ENCODE measurements at regions not wholly inside any gene's neighbourhood (a gene's known extent, or its start where the extent isn't known, plus 50 kb on each side); places are given as distances from the start of the nearest gene placed in this dataset.

DNA sequence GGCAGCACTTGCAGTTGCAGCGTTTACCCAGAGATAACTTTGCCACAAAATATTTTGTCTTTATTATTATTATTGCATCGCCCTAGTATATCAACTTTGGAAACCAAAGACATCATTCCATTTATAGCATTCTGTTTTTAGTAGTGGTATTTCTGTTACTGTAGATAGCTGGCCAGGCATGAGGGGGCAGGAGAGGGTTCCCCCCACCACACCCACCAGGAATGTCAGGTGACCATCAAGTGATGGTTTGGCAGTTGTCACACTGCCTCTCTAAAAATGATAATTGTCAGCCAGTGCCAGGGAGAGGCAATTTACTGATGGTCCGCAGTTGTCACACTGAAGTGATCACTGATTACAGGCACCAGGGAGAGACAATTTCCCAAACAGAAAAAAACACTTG lies 135.6 kb downstream of the TSEN15 start:
- H3K36me3 Mint-ChIP-seq (ENCODE audit: low read depth), result no peaks in the 10 kb centered on the region
- no peak for ATAC-seq
- no peak overlapping the region for H3K27ac Mint-ChIP-seq
- no peaks in the 10 kb centered on the region for H3K4me1 Mint-ChIP-seq (ENCODE audit: low read depth)
- no peak overlapping the region for H3K4me3 Mint-ChIP-seq
- H3K9me3 Mint-ChIP-seq, result peaks cover 1% of the 10 kb centered on the region
- DNase-seq, result no peak
- peaks cover 16% of the 10 kb centered on the region for H3K27me3 Mint-ChIP-seq
- ChIA-PET CTCF (no interaction called here), POLR2A (no interaction called here)
- intact Hi-C loops (cut with micrococcal nuclease), result no loop called here
- TF ChIP-seq, protein P1, sequence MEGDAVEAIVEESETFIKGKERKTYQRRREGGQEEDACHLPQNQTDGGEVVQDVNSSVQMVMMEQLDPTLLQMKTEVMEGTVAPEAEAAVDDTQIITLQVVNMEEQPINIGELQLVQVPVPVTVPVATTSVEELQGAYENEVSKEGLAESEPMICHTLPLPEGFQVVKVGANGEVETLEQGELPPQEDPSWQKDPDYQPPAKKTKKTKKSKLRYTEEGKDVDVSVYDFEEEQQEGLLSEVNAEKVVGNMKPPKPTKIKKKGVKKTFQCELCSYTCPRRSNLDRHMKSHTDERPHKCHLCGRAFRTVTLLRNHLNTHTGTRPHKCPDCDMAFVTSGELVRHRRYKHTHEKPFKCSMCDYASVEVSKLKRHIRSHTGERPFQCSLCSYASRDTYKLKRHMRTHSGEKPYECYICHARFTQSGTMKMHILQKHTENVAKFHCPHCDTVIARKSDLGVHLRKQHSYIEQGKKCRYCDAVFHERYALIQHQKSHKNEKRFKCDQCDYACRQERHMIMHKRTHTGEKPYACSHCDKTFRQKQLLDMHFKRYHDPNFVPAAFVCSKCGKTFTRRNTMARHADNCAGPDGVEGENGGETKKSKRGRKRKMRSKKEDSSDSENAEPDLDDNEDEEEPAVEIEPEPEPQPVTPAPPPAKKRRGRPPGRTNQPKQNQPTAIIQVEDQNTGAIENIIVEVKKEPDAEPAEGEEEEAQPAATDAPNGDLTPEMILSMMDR (IDR thresholded peaks at IDR 0.05), result no peak

DNA sequence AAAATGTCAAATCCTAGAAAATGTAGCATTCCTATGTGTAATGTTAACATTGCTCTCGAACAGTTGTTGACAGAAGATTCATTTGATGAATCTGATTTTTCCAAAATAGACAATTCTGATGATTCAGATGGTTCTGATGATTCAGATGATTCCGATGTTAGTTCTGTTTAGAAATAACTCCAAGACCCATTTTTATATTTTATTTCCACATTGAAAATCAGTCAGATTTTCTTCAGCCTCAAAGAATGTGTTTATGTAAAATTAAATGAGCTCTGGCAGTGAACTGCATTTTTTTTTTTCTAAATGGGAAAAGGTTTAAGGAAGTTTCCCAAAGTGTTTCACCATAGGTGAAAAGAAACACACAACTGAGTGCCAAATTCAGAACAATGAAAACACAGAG lies 136.5 kb downstream of the TSEN15 start:
- H3K27ac Mint-ChIP-seq, result no peak overlapping the region

DNA sequence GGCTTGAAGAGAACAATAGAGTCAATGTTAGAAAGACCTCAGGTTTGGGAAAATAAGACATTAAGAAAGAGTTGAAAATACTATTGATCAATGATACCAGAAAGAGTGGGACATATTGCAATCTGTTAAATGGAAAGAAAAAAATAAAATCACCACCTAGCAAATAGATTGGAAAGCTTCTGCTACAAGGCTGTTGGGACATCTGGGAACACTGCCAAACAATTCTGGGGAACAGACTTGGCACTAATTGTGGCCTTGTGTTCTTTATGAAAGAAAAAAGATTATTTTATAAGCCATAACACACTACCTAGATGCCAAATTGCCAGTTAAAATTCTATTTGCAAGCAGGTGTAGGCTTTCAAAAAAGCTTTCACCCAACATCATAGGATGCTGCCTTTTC lies 137.8 kb downstream of the TSEN15 start:
- Mint-ChIP-seq H3K9me3 (peaks cover 1% of the 10 kb centered on the region), H3K4me3 (no peak overlapping the region), H3K36me3 (ENCODE audit: low read depth) (no peaks in the 10 kb centered on the region), H3K27me3 (peaks cover 16% of the 10 kb centered on the region), H3K27ac (no peak overlapping the region), H3K4me1 (ENCODE audit: low read depth) (no peaks in the 10 kb centered on the region)
- DNase-seq (no peak), ATAC-seq (no peak)
- ChIA-PET POLR2A (no interaction called here), CTCF (no interaction called here)
- intact Hi-C loops (cut with micrococcal nuclease), result no loop called here
- TF ChIP-seq, protein P1 (IDR thresholded peaks at IDR 0.05), result no peak

More for the DNA sequence above, 136.5 kb downstream of the TSEN15 start:
- H3K27me3 Mint-ChIP-seq, result peaks cover 16% of the 10 kb centered on the region
- no peak overlapping the region for H3K4me3 Mint-ChIP-seq
- H3K36me3 Mint-ChIP-seq (ENCODE audit: low read depth), result no peaks in the 10 kb centered on the region
- ATAC-seq, result no peak
- TF ChIP-seq, protein P1 (IDR thresholded peaks at IDR 0.05), result no peak
- CTCF ChIA-PET, result no interaction called here
- no peaks in the 10 kb centered on the region for H3K4me1 Mint-ChIP-seq (ENCODE audit: low read depth)
- DNase-seq, result no peak
- peaks cover 1% of the 10 kb centered on the region for H3K9me3 Mint-ChIP-seq
- POLR2A ChIA-PET, result no interaction called here
- intact Hi-C loops (cut with micrococcal nuclease), result no loop called here

DNA sequence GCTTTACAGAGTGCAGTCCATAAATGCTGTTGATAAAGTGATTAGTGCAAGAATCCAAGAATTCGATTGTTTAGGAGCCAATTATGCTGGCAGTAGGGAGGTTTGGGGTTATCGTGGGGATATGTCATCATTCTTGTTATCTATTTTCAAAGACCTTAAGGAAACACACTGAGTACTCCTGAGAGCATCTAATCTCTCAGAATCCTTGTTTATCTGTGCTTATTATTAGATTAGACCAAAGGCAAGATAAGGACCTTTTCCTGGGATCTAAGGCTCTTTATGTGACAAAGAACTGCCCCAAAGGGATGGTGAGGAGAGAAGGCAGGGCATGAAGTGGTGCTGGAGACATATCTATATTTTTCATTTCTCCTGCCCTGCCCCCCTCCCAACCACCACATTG lies 139.1 kb downstream of the TSEN15 start:
- ATAC-seq (no peak), DNase-seq (no peak)
- TF ChIP-seq, protein P1 (IDR thresholded peaks at IDR 0.05), result no peak
- Mint-ChIP-seq H3K4me3 (no peak overlapping the region), H3K27ac (no peak overlapping the region), H3K36me3 (ENCODE audit: low read depth) (no peaks in the 10 kb centered on the region), H3K27me3 (peaks cover 12% of the 10 kb centered on the region), H3K4me1 (ENCODE audit: low read depth) (no peaks in the 10 kb centered on the region), H3K9me3 (no peaks in the 10 kb centered on the region)
- ChIA-PET POLR2A (no interaction called here), CTCF (no interaction called here)
- intact Hi-C loops (cut with micrococcal nuclease), result no loop called here

DNA sequence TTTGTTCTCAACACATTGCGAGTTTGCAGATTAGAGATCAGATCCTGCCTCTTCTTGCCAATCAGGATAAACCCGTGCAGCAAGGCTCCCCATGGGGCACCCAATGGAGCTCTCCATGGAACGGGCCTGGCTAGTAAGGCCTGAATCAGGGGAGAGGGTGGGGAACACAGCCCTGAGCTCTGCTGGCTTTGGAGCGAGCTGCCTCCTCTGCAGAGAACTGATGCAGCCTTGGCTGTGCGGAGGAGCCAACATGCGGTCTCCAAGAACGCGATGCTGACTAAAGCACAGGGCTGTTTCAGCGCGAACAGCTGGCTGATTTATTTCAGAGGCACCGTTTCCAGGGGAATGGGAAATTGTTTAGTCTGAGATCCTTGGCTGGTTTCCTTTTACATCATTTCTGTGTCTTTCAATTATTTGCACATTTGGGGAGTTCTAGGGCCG lies 139.7 kb downstream of the TSEN15 start:
- ChIA-PET POLR2A (no interaction called here), CTCF (no interaction called here)
- intact Hi-C loops (cut with micrococcal nuclease), result no loop called here
- DNase-seq (no peak), ATAC-seq (no peak)
- Mint-ChIP-seq H3K9me3 (no peaks in the 10 kb centered on the region), H3K27me3 (peaks cover 10% of the 10 kb centered on the region), H3K27ac (no peak overlapping the region), H3K36me3 (ENCODE audit: low read depth) (no peaks in the 10 kb centered on the region), H3K4me3 (no peak overlapping the region), H3K4me1 (ENCODE audit: low read depth) (no peaks in the 10 kb centered on the region)
- TF ChIP-seq, protein P1 (IDR thresholded peaks at IDR 0.05), result no peak
